ENCODE measurements at regions not wholly inside any gene's neighbourhood (a gene's known extent, or its start where the extent isn't known, plus 50 kb on each side); places are given as distances from the start of the nearest gene placed in this dataset.

GRCh38 chr10:84603971-84604370 lies 275.6 kb downstream of the CCSER2 start:
- intact Hi-C loops (cut with DNase I), result no loop called here
- no peak for ATAC-seq

GRCh38 chr10:84605802-84606201 lies 277.4 kb downstream of the CCSER2 start:
- Histone ChIP-seq H3K27me3 (no peaks in the 10 kb centered on the region), H3K9me3 (no peaks in the 10 kb centered on the region), H3K36me3 (replicated peaks in 1 of 2; ENCODE audit: insufficient read depth in 1 of 2, low read depth in 2 of 2) (no peaks in the 10 kb centered on the region), H3K4me1 (no peaks in the 10 kb centered on the region), H3K27ac (no peak overlapping the region), H3K4me3 (no peak overlapping the region)
- intact Hi-C loops (cut with DNase I), result no loop called here
- 72 to 78% methylated on average over 6 of the region's 6 CpGs for whole genome bisulfite sequencing, 2 donors
- no peak for DNase-seq
- TF ChIP-seq CTCF (IDR thresholded peaks at IDR 0.05) (no peak), POLR2A (IDR thresholded peaks at IDR 0.05) (no peak)
- no peak for ATAC-seq

More at GRCh38 chr10:84603971-84604370, 275.6 kb downstream of the CCSER2 start:
- Histone ChIP-seq H3K4me1 (no peaks in the 10 kb centered on the region), H3K36me3 (replicated peaks in 1 of 2; ENCODE audit: insufficient read depth in 1 of 2, low read depth in 2 of 2) (no peaks in the 10 kb centered on the region), H3K9me3 (no peaks in the 10 kb centered on the region), H3K4me3 (no peak overlapping the region), H3K27ac (no peak overlapping the region), H3K27me3 (no peaks in the 10 kb centered on the region)
- TF ChIP-seq CTCF (IDR thresholded peaks at IDR 0.05) (no peak), POLR2A (IDR thresholded peaks at IDR 0.05) (no peak)
- 17 to 19% methylated on average over 2 of the region's 2 CpGs for WGBS, 2 donors
- DNase-seq, result no peak

GRCh38 chr10:84606428-84606827 lies 278.0 kb downstream of the CCSER2 start:
- Histone ChIP-seq H3K27me3 (no peaks in the 10 kb centered on the region), H3K4me3 (no peak overlapping the region), H3K27ac (no peak overlapping the region), H3K36me3 (replicated peaks in 1 of 2; ENCODE audit: insufficient read depth in 1 of 2, low read depth in 2 of 2) (no peaks in the 10 kb centered on the region), H3K4me1 (no peaks in the 10 kb centered on the region), H3K9me3 (no peaks in the 10 kb centered on the region)
- intact Hi-C loops (cut with DNase I), result no loop called here
- WGBS, 2 donors, result 52 to 62% methylated on average over 3 of the region's 3 CpGs
- TF ChIP-seq POLR2A (IDR thresholded peaks at IDR 0.05) (no peak), CTCF (IDR thresholded peaks at IDR 0.05) (no peak)
- ATAC-seq (no peak), DNase-seq (no peak)

GRCh38 chr10:84607044-84607443 lies 278.7 kb downstream of the CCSER2 start:
- TF ChIP-seq POLR2A (IDR thresholded peaks at IDR 0.05) (no peak), CTCF (IDR thresholded peaks at IDR 0.05) (no peak)
- no peak for DNase-seq
- intact Hi-C loops (cut with DNase I), result no loop called here
- no peak overlapping the region for H3K27ac ChIP-seq
- 51 to 55% methylated on average over 3 to 4 of the region's 4 CpGs for WGBS, 2 donors
- H3K27me3 ChIP-seq, result no peaks in the 10 kb centered on the region
- no peaks in the 10 kb centered on the region for H3K36me3 ChIP-seq (replicated peaks in 1 of 2; ENCODE audit: insufficient read depth in 1 of 2, low read depth in 2 of 2)
- ATAC-seq, result no peak
- no peaks in the 10 kb centered on the region for H3K4me1 ChIP-seq
- H3K9me3 ChIP-seq, result no peaks in the 10 kb centered on the region
- H3K4me3 ChIP-seq, result no peak overlapping the region

GRCh38 chr10:84607523-84607922 lies 279.1 kb downstream of the CCSER2 start:
- ATAC-seq, result no peak
- intact Hi-C loops (cut with DNase I), result no loop called here
- Histone ChIP-seq H3K27ac (no peak overlapping the region), H3K4me3 (no peak overlapping the region), H3K27me3 (no peaks in the 10 kb centered on the region), H3K9me3 (no peaks in the 10 kb centered on the region), H3K4me1 (no peaks in the 10 kb centered on the region), H3K36me3 (replicated peaks in 1 of 2; ENCODE audit: insufficient read depth in 1 of 2, low read depth in 2 of 2) (no peaks in the 10 kb centered on the region)
- WGBS, 2 donors, result 27 to 48% methylated on average over 9 of the region's 9 CpGs
- TF ChIP-seq CTCF (IDR thresholded peaks at IDR 0.05) (no peak), POLR2A (IDR thresholded peaks at IDR 0.05) (no peak)
- no peak for DNase-seq
